GM18867 (cell line): ENCODE measurements at regions not wholly inside any gene's neighbourhood (a gene's known extent, or its start where the extent isn't known, plus 50 kb on each side); places are given as distances from the start of the nearest gene placed in this dataset.
"Not testable (repeated sequence)": the region's sequence is repeated elsewhere in the genome, so short reads cannot be mapped to it uniquely, and the experiment has no call there.

Source experiments
- ATAC-seq: cut with Tn5 transposase; IDR thresholded peaks from one replicate; pipeline ENCODE4 v1.9.1; 2021; ENCODE audit warnings: mild to moderate bottlenecking, moderate library complexity; ENCODE audit not compliant: unreplicated experiment

GRCh38 chr11:122023614-122024250, 92.3 kb downstream of the BLID start:
- ATAC-seq: no peak

GRCh38 chr11:122022646-122023045, 93.4 kb downstream of the BLID start:
- no peak for ATAC-seq

- ATAC-seq: no peak
These were observed 95.1 kb downstream of the BLID start for GRCh38 chr11:122020902-122021301.

GRCh38 chr11:122019908-122020694, 95.9 kb downstream of the BLID start:
- ATAC-seq: no peak

- ATAC-seq: no peak
These were observed 108.4 kb downstream of the BLID start for GRCh38 chr11:122007601-122008071.

GRCh38 chr11:122004446-122004845, 111.6 kb downstream of the BLID start:
- no peak for ATAC-seq

- ATAC-seq: no peak
These were observed 113.1 kb downstream of the BLID start for GRCh38 chr11:122002926-122003325.

GRCh38 chr11:122002047-122002446, 114.0 kb downstream of the BLID start:
- ATAC-seq: no peak

GRCh38 chr11:121999651-122000050, 116.4 kb downstream of the BLID start:
- ATAC-seq: no peak

GRCh38 chr11:121996574-121996973, 119.4 kb downstream of the BLID start:
- ATAC-seq: no peak

GRCh38 chr11:121983901-121984300, 132.1 kb downstream of the BLID start:
- no peak for ATAC-seq

- not testable (repeated sequence) for ATAC-seq
These were observed 138.1 kb downstream of the BLID start for GRCh38 chr11:121977914-121978313.

GRCh38 chr11:121968638-121969037, 147.4 kb downstream of the BLID start:
- ATAC-seq: no peak

GRCh38 chr11:121967131-121967704, 148.8 kb downstream of the BLID start:
- ATAC-seq: no peak

GRCh38 chr11:121965330-121965729, 150.7 kb downstream of the BLID start:
- no peak for ATAC-seq

- ATAC-seq: no peak
These were observed 151.4 kb downstream of the BLID start for GRCh38 chr11:121964591-121964990.

- ATAC-seq: not testable (repeated sequence)
These were observed 152.2 kb downstream of the BLID start for GRCh38 chr11:121963846-121964245.

GRCh38 chr11:121961321-121961801, 154.7 kb downstream of the BLID start:
- no peak for ATAC-seq

- no peak for ATAC-seq
These were observed 157.1 kb downstream of the BLID start for GRCh38 chr11:121958971-121959325.

- ATAC-seq: no peak
These were observed 157.6 kb downstream of the BLID start for GRCh38 chr11:121958323-121958970.

- no peak for ATAC-seq
These were observed 162.9 kb downstream of the BLID start for GRCh38 chr11:121953122-121953521.
